ENCODE measurements at regions not wholly inside any gene's neighbourhood (a gene's known extent, or its start where the extent isn't known, plus 50 kb on each side); places are given as distances from the start of the nearest gene placed in this dataset.
"Not testable (repeated sequence)": the region's sequence is repeated elsewhere in the genome, so short reads cannot be mapped to it uniquely, and the experiment has no call there.

- not testable (repeated sequence) for DNase-seq (ENCODE audit: low read depth)
These were observed 1533.5 kb upstream of the TPTE start for GRCh38 chr21:8987896-8988295.

GRCh38 chr21:8988696-8989095 is 1532.7 kb upstream of the TPTE start:
- peak; percentile 83 for DNase-seq (ENCODE audit: low read depth)
- no peak for TF ChIP-seq CTCF (IDR thresholded peaks at IDR 0.05; ENCODE audit: insufficient read depth, low read depth, low read length)
- no peak overlapping the region for H3K4me3 ChIP-seq (ENCODE audit: low read depth, low read length)

More at GRCh38 chr21:8987896-8988295, 1533.5 kb upstream of the TPTE start:
- H3K4me3 ChIP-seq (ENCODE audit: low read depth, low read length) = not testable (repeated sequence)

GRCh38 chr21:8989261-8989711 is 1532.1 kb upstream of the TPTE start:
- no peak overlapping the region for H3K4me3 ChIP-seq (ENCODE audit: low read depth, low read length)
- TF ChIP-seq CTCF (IDR thresholded peaks at IDR 0.05; ENCODE audit: insufficient read depth, low read depth, low read length) = no peak
- no peak for DNase-seq (ENCODE audit: low read depth)

GRCh38 chr21:8989721-8990325 is 1531.6 kb upstream of the TPTE start:
- no peak overlapping the region for H3K4me3 ChIP-seq (ENCODE audit: low read depth, low read length)
- no peak for TF ChIP-seq CTCF (IDR thresholded peaks at IDR 0.05; ENCODE audit: insufficient read depth, low read depth, low read length)
- DNase-seq (ENCODE audit: low read depth) = peak; percentile 87

- TF ChIP-seq CTCF (IDR thresholded peaks at IDR 0.05; ENCODE audit: insufficient read depth, low read depth, low read length) = no peak
- no peak for DNase-seq (ENCODE audit: low read depth)
These were observed 1530.9 kb upstream of the TPTE start for GRCh38 chr21:8990326-8991087.

GRCh38 chr21:8991088-8991907 is 1530.1 kb upstream of the TPTE start:
- TF ChIP-seq CTCF (IDR thresholded peaks at IDR 0.05; ENCODE audit: insufficient read depth, low read depth, low read length) = no peak
- H3K4me3 ChIP-seq (ENCODE audit: low read depth, low read length) = no peak overlapping the region
- peak; percentile 82 for DNase-seq (ENCODE audit: low read depth)

More at GRCh38 chr21:8990326-8991087, 1530.9 kb upstream of the TPTE start:
- no peak overlapping the region for H3K4me3 ChIP-seq (ENCODE audit: low read depth, low read length)
